ENCODE measurements at regions not wholly inside any gene's neighbourhood (a gene's known extent, or its start where the extent isn't known, plus 50 kb on each side); places are given as distances from the start of the nearest gene placed in this dataset.
A peak's percentile ranks its signal among the peaks of the same experiment; 100 is the strongest.
"Not testable (repeated sequence)": the region's sequence is repeated elsewhere in the genome, so short reads cannot be mapped to it uniquely, and the experiment has no call there.

GRCh38 chr15:35934383-35935049 is 388.6 kb upstream of the DPH6 start:
- intact Hi-C loops (cut with micrococcal nuclease) = no loop called here
- no peak for ATAC-seq
- no peak for DNase-seq

GRCh38 chr15:35936284-35936683 is 390.3 kb upstream of the DPH6 start:
- no peak for DNase-seq
- no peak for ATAC-seq
- intact Hi-C loops (cut with micrococcal nuclease) = no loop called here

GRCh38 chr15:35937380-35937779 is 391.4 kb upstream of the DPH6 start:
- ATAC-seq (no peak), DNase-seq (no peak)
- intact Hi-C loops (cut with micrococcal nuclease) = no loop called here

- intact Hi-C loops (cut with micrococcal nuclease) = no loop called here
- ATAC-seq = no peak
- DNase-seq = no peak
These were observed 399.1 kb upstream of the DPH6 start for GRCh38 chr15:35944945-35945585.

GRCh38 chr15:35953424-35953823 is 407.5 kb upstream of the DPH6 start:
- intact Hi-C loops (cut with micrococcal nuclease) = no loop called here
- DNase-seq (no peak), ATAC-seq (no peak)

GRCh38 chr15:35956056-35956455 is 410.1 kb upstream of the DPH6 start:
- intact Hi-C loops (cut with micrococcal nuclease) = no loop called here
- DNase-seq = no peak
- ATAC-seq = no peak

GRCh38 chr15:35958021-35958420 is 412.1 kb upstream of the DPH6 start:
- no peak for DNase-seq
- intact Hi-C loops (cut with micrococcal nuclease) = no loop called here

GRCh38 chr15:35958975-35959374 is 413.0 kb upstream of the DPH6 start:
- ATAC-seq (no peak), DNase-seq (no peak)
- intact Hi-C loops (cut with micrococcal nuclease) = no loop called here

More at GRCh38 chr15:35958021-35958420, 412.1 kb upstream of the DPH6 start:
- no peak for ATAC-seq

GRCh38 chr15:35963326-35963725 is 417.4 kb upstream of the DPH6 start:
- intact Hi-C loops (cut with micrococcal nuclease) = no loop called here
- DNase-seq = no peak
- ATAC-seq = no peak

- DNase-seq (no peak), ATAC-seq (no peak)
- intact Hi-C loops (cut with micrococcal nuclease) = no loop called here
These were observed 420.8 kb upstream of the DPH6 start for GRCh38 chr15:35966781-35967180.

GRCh38 chr15:35967968-35968367 is 422.0 kb upstream of the DPH6 start:
- DNase-seq; intact Hi-C loops (cut with micrococcal nuclease); ATAC-seq: not testable (repeated sequence)

GRCh38 chr15:35973029-35973428 is 427.1 kb upstream of the DPH6 start:
- intact Hi-C loops (cut with micrococcal nuclease) = no loop called here
- no peak for ATAC-seq
- DNase-seq = no peak

GRCh38 chr15:35974052-35974451 is 428.1 kb upstream of the DPH6 start:
- ATAC-seq (no peak), DNase-seq (no peak)
- intact Hi-C loops (cut with micrococcal nuclease) = no loop called here

GRCh38 chr15:35975941-35976340 is 430.0 kb upstream of the DPH6 start:
- DNase-seq (no peak), ATAC-seq (no peak)
- intact Hi-C loops (cut with micrococcal nuclease) = no loop called here

- intact Hi-C loops (cut with micrococcal nuclease) = no loop called here
- ATAC-seq = no peak
- no peak for DNase-seq
These were observed 433.6 kb upstream of the DPH6 start for GRCh38 chr15:35979608-35980007.

GRCh38 chr15:35980719-35981118 is 434.8 kb upstream of the DPH6 start:
- no peak for ATAC-seq
- intact Hi-C loops (cut with micrococcal nuclease) = no loop called here
- no peak for DNase-seq

- peak; percentile 76 for DNase-seq
- peak; percentile 96 for ATAC-seq
- intact Hi-C loops (cut with micrococcal nuclease) = no loop called here
These were observed 440.3 kb upstream of the DPH6 start for GRCh38 chr15:35986191-35986721.

- intact Hi-C loops (cut with micrococcal nuclease) = no loop called here
- ATAC-seq = no peak
- no peak for DNase-seq
These were observed 441.1 kb upstream of the DPH6 start for GRCh38 chr15:35987056-35987455.

GRCh38 chr15:35991386-35991785 is 445.4 kb upstream of the DPH6 start:
- ATAC-seq (no peak), DNase-seq (no peak)
- intact Hi-C loops (cut with micrococcal nuclease) = no loop called here

GRCh38 chr15:35992791-35993190 is 446.8 kb upstream of the DPH6 start:
- no peak for DNase-seq
- intact Hi-C loops (cut with micrococcal nuclease) = no loop called here
- no peak for ATAC-seq

- no peak for ATAC-seq
- intact Hi-C loops (cut with micrococcal nuclease) = no loop called here
- DNase-seq = no peak
These were observed 447.2 kb upstream of the DPH6 start for GRCh38 chr15:35993196-35993595.
